Ishikawa (cell line): ENCODE measurements at regions not wholly inside any gene's neighbourhood (a gene's known extent, or its start where the extent isn't known, plus 50 kb on each side); places are given as distances from the start of the nearest gene placed in this dataset.

Experiments
- CEBPB ChIP-seq: IDR thresholded peaks from 2 replicates; pipeline ENCODE4 v1.6.1; 2012
- EP300 ChIP-seq: IDR thresholded peaks from 2 replicates; pipeline ENCODE4 v1.6.1; 2012; ENCODE audit warnings: borderline replicate concordance
- NFIC ChIP-seq: IDR thresholded peaks from 2 replicates; pipeline ENCODE4 v1.6.1; 2012
- RAD21 ChIP-seq: IDR thresholded peaks from 2 replicates; pipeline ENCODE4 v1.6.1; 2012; ENCODE audit warnings: low read depth
- TF ChIP-seq, protein P1 (sequence below): IDR thresholded peaks from 2 replicates; pipeline ENCODE4 v1.6.1; 2012

GRCh38 chr10:65805511-65805910 lies 1120.3 kb upstream of the LRRTM3 start:
- TF ChIP-seq, protein P1, sequence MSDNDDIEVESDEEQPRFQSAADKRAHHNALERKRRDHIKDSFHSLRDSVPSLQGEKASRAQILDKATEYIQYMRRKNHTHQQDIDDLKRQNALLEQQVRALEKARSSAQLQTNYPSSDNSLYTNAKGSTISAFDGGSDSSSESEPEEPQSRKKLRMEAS: no peak
- TF ChIP-seq RAD21 (no peak), CEBPB (no peak), EP300 (no peak), NFIC (no peak)
